ENCODE measurements at regions not wholly inside any gene's neighbourhood (a gene's known extent, or its start where the extent isn't known, plus 50 kb on each side); places are given as distances from the start of the nearest gene placed in this dataset.
"Not testable (repeated sequence)": the region's sequence is repeated elsewhere in the genome, so short reads cannot be mapped to it uniquely, and the experiment has no call there.

DNA sequence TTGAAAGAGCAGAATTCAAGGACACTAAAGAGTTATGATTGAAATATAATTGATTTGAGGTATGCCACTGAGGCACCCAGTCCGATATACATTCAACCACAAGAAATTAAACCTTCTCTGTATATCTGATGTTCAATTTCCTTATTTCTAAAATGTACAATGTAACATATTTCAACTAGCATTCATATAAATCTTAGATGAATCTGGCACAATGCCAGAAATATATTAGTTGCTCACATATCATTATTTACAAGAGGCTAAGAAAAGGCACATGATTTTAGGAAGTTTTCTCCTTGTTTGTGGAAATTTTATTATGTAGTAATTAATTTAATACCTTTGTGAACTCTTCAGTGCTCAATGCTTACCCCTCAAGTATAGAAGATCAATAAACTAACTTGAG is 532.3 kb downstream of the KCNA4 start:
- no peak for DNase-seq

DNA sequence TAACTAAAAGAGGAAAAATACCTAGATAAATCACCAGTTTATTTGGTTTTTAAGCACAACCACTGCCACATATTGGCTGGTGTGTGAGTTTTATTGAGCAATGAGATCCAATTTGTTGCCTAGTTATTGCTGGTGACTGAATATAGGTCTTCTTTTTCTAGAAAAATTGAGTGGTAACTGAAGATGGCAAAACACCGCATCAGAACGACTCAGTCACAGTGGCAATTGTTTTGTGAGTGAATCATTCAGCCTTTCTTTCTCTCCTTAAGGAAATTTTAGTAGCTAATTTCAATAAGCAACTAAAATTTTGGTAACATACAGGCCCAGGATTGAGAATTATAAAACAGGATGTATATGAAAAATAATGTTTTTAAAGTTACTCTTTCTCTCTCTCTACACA is 533.0 kb downstream of the KCNA4 start:
- no peak for DNase-seq

GRCh38 chr11:29482510-29482909 is 534.3 kb downstream of the KCNA4 start:
- no peak for DNase-seq

DNA sequence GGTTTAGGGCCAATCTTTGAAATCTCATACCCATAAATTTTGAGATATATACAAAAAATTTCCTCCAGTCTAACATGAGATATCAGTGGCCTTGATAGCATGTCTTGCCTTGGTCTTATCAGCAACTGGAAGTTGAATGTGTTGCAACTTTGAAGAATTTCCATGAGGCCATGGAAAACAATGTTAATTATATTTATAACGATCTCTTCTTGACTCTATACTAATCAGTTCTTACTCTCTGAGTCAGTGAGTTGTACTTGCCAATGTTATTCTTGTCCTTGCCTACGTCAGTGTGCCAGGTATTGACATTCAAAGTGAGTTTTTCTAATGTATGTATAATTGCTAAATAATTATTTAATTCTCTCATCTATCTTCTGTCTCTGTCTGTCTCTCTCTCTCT is 535.1 kb downstream of the KCNA4 start:
- DNase-seq: no peak

DNA sequence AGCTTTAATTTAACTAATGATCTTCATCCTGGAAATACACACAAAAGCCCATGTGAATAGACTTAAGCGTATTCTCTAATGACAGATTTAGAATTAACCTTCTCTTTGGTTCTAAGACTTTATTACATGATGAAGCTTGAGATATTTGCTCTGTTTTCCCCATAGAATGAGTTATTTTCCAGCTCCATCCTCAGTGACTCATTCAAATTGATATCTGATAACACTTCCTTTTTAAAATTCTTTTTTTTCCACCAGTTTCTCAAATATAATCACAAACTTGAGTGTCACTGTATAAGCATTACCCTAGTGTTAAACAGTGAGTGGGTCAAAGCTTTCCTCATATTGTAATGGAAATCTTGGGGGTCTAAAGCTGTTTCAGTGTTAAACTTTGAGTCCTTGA is 535.8 kb downstream of the KCNA4 start:
- no peak for DNase-seq

- no peak for DNase-seq
These were observed 558.6 kb downstream of the KCNA4 start for GRCh38 chr11:29458252-29458651.

DNA sequence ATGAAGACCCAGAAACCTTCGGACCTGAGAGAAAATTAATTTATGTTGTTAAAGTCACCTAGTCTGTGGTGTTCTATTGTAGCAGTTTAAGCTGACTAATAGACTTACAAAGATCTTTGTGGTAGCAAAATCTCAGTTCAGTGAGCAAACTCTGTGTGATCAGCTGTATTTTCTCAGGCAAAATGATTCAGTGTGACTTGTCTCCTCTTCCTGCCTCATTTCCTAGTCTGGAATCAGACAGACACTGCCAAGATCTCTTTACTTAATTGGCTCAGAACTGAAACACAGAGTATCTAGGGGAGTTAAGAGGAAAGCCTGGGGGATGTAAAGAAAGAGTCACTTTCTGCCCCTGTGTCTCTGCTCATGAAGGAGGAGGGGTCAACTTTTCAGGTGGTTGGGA is 564.7 kb downstream of the KCNA4 start:
- DNase-seq: peak; percentile 5 to 15

- no peak for DNase-seq
These were observed 567.4 kb downstream of the KCNA4 start for GRCh38 chr11:29449281-29450074.

DNA sequence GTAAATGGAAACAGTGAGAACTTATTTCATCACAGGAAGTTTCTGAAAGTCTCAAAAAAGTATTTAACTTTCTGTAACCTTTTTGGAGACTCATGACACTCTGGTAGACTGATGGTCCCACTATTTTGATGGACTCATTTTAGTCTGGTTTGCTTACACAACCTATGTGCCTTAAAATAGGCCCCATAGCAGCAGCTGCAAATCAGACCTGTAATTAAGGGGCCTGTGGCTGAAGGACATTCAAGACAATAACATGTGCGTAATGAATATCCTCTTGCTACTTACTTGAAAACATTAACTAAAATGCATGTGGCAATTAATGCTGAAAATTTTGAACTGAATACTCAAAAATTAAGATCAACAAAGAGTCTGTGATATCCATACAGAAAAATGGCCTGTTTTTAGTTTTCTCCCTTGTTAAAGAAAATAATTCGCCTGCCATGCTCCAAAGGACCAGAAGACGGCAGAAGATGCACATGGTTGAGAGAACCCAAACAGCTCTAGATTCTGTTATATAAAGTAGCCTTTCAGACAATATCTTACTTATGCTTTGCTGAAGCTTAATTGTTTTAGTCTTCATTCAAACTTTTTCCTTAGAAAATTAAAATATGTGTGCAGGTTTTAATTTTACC is 568.5 kb downstream of the KCNA4 start:
- DNase-seq: peak; percentile 14 to 23

DNA sequence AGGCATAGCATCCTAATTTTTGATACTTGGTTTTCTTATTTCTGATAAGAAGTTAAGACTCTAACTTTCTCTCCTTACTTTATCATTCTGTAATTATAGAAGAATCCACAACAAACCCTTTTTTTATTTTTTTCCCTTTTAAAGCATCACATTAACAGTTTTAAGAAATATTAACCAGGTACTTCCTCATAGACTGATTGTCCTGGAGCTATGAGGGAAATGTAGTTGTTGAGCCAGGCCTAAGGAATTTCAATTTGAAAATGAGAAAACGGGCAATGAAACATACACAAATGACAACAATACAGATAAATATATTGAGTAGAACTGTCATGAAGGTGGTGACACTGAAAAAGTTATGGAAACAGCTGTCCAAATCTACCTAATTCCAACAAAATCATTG is 569.0 kb downstream of the KCNA4 start:
- DNase-seq: no peak

DNA sequence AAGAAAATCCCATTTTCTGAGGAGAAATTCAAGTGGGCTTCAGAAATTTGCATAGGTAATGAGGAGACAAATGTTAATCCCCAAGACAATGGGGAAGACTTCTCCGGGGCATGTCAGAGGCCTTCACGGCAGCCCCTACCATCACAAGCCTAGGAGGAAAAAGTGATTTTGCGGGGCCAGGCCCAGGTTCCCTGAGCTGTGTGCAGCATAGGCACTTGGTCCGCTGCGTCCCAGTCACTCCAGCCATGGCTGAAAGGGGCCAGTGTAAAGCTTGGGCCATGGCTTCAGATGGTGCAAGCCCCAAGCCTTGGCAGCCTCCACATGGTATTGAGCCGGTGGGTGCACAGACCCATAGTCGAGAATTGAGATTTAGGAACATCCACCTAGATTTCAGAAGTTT is 570.7 kb downstream of the KCNA4 start:
- no peak for DNase-seq

- DNase-seq: not testable (repeated sequence)
These were observed 571.6 kb downstream of the KCNA4 start for GRCh38 chr11:29445191-29445590.

DNA sequence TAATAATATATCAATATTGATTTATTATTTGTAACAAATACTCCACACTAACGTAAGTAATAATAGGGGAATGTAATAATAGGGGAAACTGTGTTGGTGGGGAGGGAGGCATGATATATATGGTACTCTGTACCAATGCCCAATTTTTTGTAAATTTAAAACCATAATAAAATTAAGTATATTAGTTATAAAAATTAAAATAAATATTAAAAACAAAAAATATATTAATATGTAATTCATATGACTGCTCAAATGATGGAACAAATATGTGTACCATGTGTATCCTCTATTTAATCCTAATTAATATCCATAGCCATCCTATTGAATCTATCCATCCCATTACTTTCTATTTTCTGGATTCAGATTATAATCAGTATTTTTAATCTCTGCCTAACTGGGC is 578.0 kb downstream of the KCNA4 start:
- no peak for DNase-seq

GRCh38 chr11:29435421-29435820 is 581.4 kb downstream of the KCNA4 start:
- no peak for DNase-seq

DNA sequence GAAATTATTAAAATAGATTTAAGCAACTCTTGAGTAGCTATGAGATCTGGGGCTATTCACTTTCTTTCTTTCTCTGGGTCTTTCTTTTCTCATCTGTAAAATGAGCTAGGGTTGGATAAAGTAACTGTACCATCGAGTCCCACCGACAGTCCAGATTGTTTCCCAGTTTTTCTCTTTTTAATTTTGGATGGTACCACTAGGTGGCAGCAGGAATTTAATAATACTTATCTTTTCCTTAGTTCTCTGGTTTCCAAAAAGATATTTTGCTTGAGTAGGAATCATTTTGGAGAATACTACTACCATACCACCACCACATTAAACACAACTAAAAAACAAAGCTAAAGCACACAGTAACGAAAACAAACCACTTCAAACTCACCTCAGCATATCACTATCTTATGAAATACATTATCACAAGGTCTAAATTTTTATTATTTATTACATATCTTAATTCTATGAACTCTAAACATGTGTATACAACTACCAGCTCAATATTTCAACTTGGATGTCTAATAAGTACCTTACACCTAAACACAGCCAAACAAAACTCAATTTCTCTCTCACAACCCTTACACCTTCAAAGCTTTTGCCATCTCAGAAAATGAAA is 584.0 kb downstream of the KCNA4 start:
- peak in 1 of 2 donors; percentile 10 for DNase-seq

- no peak for DNase-seq
These were observed 611.5 kb downstream of the KCNA4 start for GRCh38 chr11:29405305-29405704.

DNA sequence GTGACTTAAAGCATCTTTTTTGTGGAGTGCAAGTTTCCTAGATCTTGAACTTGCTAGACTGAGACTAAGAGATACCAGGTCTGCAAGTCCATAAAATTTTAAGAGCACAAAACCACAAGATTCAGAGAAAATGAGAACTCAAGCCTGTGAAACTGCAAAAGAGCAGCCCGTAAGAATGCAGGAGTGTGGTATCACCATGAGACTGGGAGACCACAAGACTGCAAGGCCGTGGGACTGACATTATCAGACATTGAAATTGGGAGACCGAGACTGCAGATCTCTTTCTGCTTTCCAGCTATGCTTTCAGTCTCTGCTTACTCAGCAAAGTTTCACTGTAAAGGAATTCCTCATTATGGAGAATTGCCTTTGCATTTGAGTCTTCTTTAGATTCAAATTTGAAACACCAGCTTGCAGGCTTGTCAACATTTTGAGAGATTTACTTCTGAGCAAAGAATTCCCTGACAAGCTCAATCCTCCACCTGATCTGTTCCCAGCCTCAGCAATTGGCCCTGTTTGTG is 621.2 kb downstream of the KCNA4 start:
- no peak for DNase-seq

GRCh38 chr11:29389793-29390192 is 627.0 kb downstream of the KCNA4 start:
- no peak for DNase-seq

- no peak for DNase-seq
These were observed 643.1 kb downstream of the KCNA4 start for GRCh38 chr11:29373725-29374124.

DNA sequence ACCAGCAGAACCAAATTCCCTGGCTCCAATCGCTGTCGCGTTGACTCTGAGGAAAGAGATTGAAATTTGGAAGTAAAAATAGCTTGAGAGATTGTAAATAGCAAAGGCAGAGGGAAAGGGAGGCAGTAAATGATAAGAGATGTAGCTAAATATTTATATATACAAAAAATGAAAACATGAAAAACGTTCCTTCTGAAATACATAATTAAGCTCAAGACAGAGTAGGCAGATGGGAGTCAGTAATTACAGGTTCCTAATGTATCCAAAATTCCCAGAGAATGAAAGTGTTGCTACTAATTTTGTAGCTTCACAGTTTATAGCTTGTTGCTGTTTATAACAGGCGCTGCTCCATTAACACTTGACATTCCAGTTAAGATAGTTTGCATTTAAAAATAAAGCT is 648.7 kb downstream of the KCNA4 start:
- no peak for DNase-seq

GRCh38 chr11:29364006-29364405 is 652.8 kb downstream of the KCNA4 start:
- no peak for DNase-seq

GRCh38 chr11:29361369-29361768 is 655.5 kb downstream of the KCNA4 start:
- no peak for DNase-seq

- no peak for DNase-seq
These were observed 663.0 kb downstream of the KCNA4 start for GRCh38 chr11:29353833-29354232.
